ENCODE measurements at regions not wholly inside any gene's neighbourhood (a gene's known extent, or its start where the extent isn't known, plus 50 kb on each side); places are given as distances from the start of the nearest gene placed in this dataset.

DNA sequence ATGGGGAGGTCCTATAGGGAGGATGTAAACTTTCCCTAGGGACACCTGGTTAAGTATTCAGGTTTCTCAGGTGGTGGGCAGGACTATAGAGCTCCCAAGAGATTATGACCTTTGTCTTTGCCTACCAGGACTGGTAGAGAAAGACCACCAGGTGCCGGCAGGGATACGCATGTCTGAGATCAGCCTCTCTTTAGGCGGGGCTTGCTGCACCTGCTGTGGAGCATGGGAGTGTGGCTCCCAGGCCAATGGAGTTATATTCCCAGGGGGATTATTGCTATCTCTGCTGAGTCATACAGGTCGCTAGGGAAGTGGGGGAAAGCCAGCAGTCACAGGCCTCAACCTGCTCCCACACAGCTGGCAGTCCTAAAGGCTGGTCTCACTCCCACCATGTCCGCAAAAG is 280.5 kb upstream of the MMS22L start:
- TF ChIP-seq SMC3 (IDR thresholded peaks at IDR 0.05; ENCODE audit: low read depth, low read length) (no peak), GABPA (IDR thresholded peaks at IDR 0.05; ENCODE audit: low read depth) (no peak), POLR2AphosphoS5 (IDR thresholded peaks at IDR 0.05; ENCODE audit: low read depth, low read length) (no peak), JUND (IDR thresholded peaks at IDR 0.05) (no peak), SIN3A (IDR thresholded peaks at IDR 0.05; ENCODE audit: borderline replicate concordance, low read depth, low read length) (no peak), TAF1 (IDR thresholded peaks at IDR 0.05; ENCODE audit: borderline replicate concordance, low read depth, low read length) (no peak), EZH2phosphoT487 (IDR thresholded peaks at IDR 0.05; ENCODE audit: borderline replicate concordance, low read depth) (no peak)
- TF ChIP-seq, protein P1, sequence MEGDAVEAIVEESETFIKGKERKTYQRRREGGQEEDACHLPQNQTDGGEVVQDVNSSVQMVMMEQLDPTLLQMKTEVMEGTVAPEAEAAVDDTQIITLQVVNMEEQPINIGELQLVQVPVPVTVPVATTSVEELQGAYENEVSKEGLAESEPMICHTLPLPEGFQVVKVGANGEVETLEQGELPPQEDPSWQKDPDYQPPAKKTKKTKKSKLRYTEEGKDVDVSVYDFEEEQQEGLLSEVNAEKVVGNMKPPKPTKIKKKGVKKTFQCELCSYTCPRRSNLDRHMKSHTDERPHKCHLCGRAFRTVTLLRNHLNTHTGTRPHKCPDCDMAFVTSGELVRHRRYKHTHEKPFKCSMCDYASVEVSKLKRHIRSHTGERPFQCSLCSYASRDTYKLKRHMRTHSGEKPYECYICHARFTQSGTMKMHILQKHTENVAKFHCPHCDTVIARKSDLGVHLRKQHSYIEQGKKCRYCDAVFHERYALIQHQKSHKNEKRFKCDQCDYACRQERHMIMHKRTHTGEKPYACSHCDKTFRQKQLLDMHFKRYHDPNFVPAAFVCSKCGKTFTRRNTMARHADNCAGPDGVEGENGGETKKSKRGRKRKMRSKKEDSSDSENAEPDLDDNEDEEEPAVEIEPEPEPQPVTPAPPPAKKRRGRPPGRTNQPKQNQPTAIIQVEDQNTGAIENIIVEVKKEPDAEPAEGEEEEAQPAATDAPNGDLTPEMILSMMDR (IDR thresholded peaks at IDR 0.05) = no peak
- TF ChIP-seq, protein P2, sequence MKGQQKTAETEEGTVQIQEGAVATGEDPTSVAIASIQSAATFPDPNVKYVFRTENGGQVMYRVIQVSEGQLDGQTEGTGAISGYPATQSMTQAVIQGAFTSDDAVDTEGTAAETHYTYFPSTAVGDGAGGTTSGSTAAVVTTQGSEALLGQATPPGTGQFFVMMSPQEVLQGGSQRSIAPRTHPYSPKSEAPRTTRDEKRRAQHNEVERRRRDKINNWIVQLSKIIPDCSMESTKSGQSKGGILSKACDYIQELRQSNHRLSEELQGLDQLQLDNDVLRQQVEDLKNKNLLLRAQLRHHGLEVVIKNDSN (IDR thresholded peaks at IDR 0.05; ENCODE audit: borderline replicate concordance, low read depth) = no peak
